HG03045 (cell line): ENCODE measurements at regions not wholly inside any gene's neighbourhood (a gene's known extent, or its start where the extent isn't known, plus 50 kb on each side); places are given as distances from the start of the nearest gene placed in this dataset.
"Not testable (repeated sequence)": the region's sequence is repeated elsewhere in the genome, so short reads cannot be mapped to it uniquely, and the experiment has no call there.

Experiments used
- ATAC-seq: cut with Tn5 transposase; IDR thresholded peaks from one replicate; pipeline ENCODE4 v1.9.1; 2021; ENCODE audit warnings: mild to moderate bottlenecking, moderate library complexity; ENCODE audit not compliant: unreplicated experiment

GRCh38 chr6:156455847-156456246 lies 321.3 kb upstream of the ARID1B start:
- no peak for ATAC-seq

GRCh38 chr6:156454867-156455266 lies 322.3 kb upstream of the ARID1B start:
- ATAC-seq: no peak

- ATAC-seq: no peak
Measured at GRCh38 chr6:156451726-156452125, 325.5 kb upstream of the ARID1B start.

GRCh38 chr6:156451088-156451487 lies 326.1 kb upstream of the ARID1B start:
- no peak for ATAC-seq

- ATAC-seq: no peak
Measured at GRCh38 chr6:156450421-156450820, 326.8 kb upstream of the ARID1B start.

GRCh38 chr6:156449569-156449968 lies 327.6 kb upstream of the ARID1B start:
- no peak for ATAC-seq

- ATAC-seq: no peak
Measured at GRCh38 chr6:156449128-156449527, 328.1 kb upstream of the ARID1B start.

- no peak for ATAC-seq
Measured at GRCh38 chr6:156448579-156448978, 328.6 kb upstream of the ARID1B start.

- ATAC-seq: no peak
Measured at GRCh38 chr6:156440688-156441087, 336.5 kb upstream of the ARID1B start.

GRCh38 chr6:156438350-156438923 lies 338.7 kb upstream of the ARID1B start:
- ATAC-seq: no peak

GRCh38 chr6:156437121-156437879 lies 339.9 kb upstream of the ARID1B start:
- ATAC-seq: no peak

- no peak for ATAC-seq
Measured at GRCh38 chr6:156434795-156435190, 342.4 kb upstream of the ARID1B start.

- ATAC-seq: no peak
Measured at GRCh38 chr6:156434049-156434794, 343.0 kb upstream of the ARID1B start.

- no peak for ATAC-seq
Measured at GRCh38 chr6:156432543-156432942, 344.6 kb upstream of the ARID1B start.

GRCh38 chr6:156430386-156430785 lies 346.8 kb upstream of the ARID1B start:
- no peak for ATAC-seq

- ATAC-seq: no peak
Measured at GRCh38 chr6:156427345-156427744, 349.8 kb upstream of the ARID1B start.

GRCh38 chr6:156425359-156426020 lies 351.7 kb upstream of the ARID1B start:
- no peak for ATAC-seq

GRCh38 chr6:156423829-156424228 lies 353.3 kb upstream of the ARID1B start:
- no peak for ATAC-seq

GRCh38 chr6:156423075-156423474 lies 354.1 kb upstream of the ARID1B start:
- ATAC-seq: no peak

- ATAC-seq: no peak
Measured at GRCh38 chr6:156421933-156422332, 355.2 kb upstream of the ARID1B start.

- ATAC-seq: not testable (repeated sequence)
Measured at GRCh38 chr6:156421301-156421700, 355.9 kb upstream of the ARID1B start.
